Activated T-cell treated with anti-CD3 and anti-CD28 coated beads, Interleukin-2, amount 50 U/mL, for 24 hours (primary cell): ENCODE measurements at regions not wholly inside any gene's neighbourhood (a gene's known extent, or its start where the extent isn't known, plus 50 kb on each side); places are given as distances from the start of the nearest gene placed in this dataset.

Experiments used
- DNase-seq: peaks from one replicate; pipeline ENCODE4 v3.0.0-alpha.2; 2020
- H3K27ac Mint-ChIP-seq: 2 replicates; pipeline ENCODE4 v1.8.0; 2020; ENCODE audit warnings: mild to moderate bottlenecking, mixed read lengths
- H3K27me3 Mint-ChIP-seq: 2 replicates; pipeline ENCODE4 v1.8.0; 2020; ENCODE audit warnings: mixed read lengths
- H3K36me3 Mint-ChIP-seq: 2 replicates; pipeline ENCODE4 v1.8.0; 2020; ENCODE audit warnings: low read depth, mixed read lengths
- H3K4me1 Mint-ChIP-seq: 2 replicates; pipeline ENCODE4 v1.8.0; 2020; ENCODE audit warnings: low read depth, mixed read lengths
- H3K4me3 Mint-ChIP-seq: 2 replicates; pipeline ENCODE4 v1.8.0; 2020; ENCODE audit warnings: mild to moderate bottlenecking, moderate library complexity, mixed read lengths
- H3K9me3 Mint-ChIP-seq: 2 replicates; pipeline ENCODE4 v1.8.0; 2020; ENCODE audit warnings: mixed read lengths

GRCh38 chr1:2874607-2875480, 73.4 kb upstream of the TTC34 start:
- no peak overlapping the region for H3K27ac Mint-ChIP-seq
- no peaks in the 10 kb centered on the region for H3K4me1 Mint-ChIP-seq
- DNase-seq = no peak
- H3K4me3 Mint-ChIP-seq = no peak overlapping the region
- no peaks in the 10 kb centered on the region for H3K27me3 Mint-ChIP-seq
- H3K36me3 Mint-ChIP-seq = no peaks in the 10 kb centered on the region
- H3K9me3 Mint-ChIP-seq = peaks cover 8% of the 10 kb centered on the region

- no peaks in the 10 kb centered on the region for H3K36me3 Mint-ChIP-seq
- H3K27me3 Mint-ChIP-seq = no peaks in the 10 kb centered on the region
- no peaks in the 10 kb centered on the region for H3K4me1 Mint-ChIP-seq
- no peak for DNase-seq
- H3K27ac Mint-ChIP-seq = no peak overlapping the region
- H3K4me3 Mint-ChIP-seq = no peak overlapping the region
- peaks cover 6% of the 10 kb centered on the region for H3K9me3 Mint-ChIP-seq
Measured at GRCh38 chr1:2875707-2876561, 74.4 kb upstream of the TTC34 start.

GRCh38 chr1:2876846-2877245, 75.4 kb upstream of the TTC34 start:
- no peaks in the 10 kb centered on the region for H3K9me3 Mint-ChIP-seq
- H3K4me3 Mint-ChIP-seq = no peak overlapping the region
- no peak overlapping the region for H3K27ac Mint-ChIP-seq
- H3K36me3 Mint-ChIP-seq = no peaks in the 10 kb centered on the region
- no peaks in the 10 kb centered on the region for H3K4me1 Mint-ChIP-seq
- H3K27me3 Mint-ChIP-seq = no peaks in the 10 kb centered on the region
- no peak for DNase-seq

- no peaks in the 10 kb centered on the region for H3K4me1 Mint-ChIP-seq
- no peaks in the 10 kb centered on the region for H3K27me3 Mint-ChIP-seq
- H3K4me3 Mint-ChIP-seq = no peak overlapping the region
- H3K27ac Mint-ChIP-seq = no peak overlapping the region
- no peaks in the 10 kb centered on the region for H3K9me3 Mint-ChIP-seq
- DNase-seq = no peak
- H3K36me3 Mint-ChIP-seq = no peaks in the 10 kb centered on the region
Measured at GRCh38 chr1:2877391-2877790, 75.9 kb upstream of the TTC34 start.

- Mint-ChIP-seq H3K4me3 (no peak overlapping the region), H3K36me3 (no peaks in the 10 kb centered on the region), H3K9me3 (no peaks in the 10 kb centered on the region), H3K4me1 (no peaks in the 10 kb centered on the region), H3K27ac (no peak overlapping the region), H3K27me3 (no peaks in the 10 kb centered on the region)
- no peak for DNase-seq
Measured at GRCh38 chr1:2878591-2878990, 77.1 kb upstream of the TTC34 start.

- no peak for DNase-seq
- no peaks in the 10 kb centered on the region for H3K9me3 Mint-ChIP-seq
- no peaks in the 10 kb centered on the region for H3K36me3 Mint-ChIP-seq
- H3K4me3 Mint-ChIP-seq = no peak overlapping the region
- H3K27me3 Mint-ChIP-seq = no peaks in the 10 kb centered on the region
- no peak overlapping the region for H3K27ac Mint-ChIP-seq
- H3K4me1 Mint-ChIP-seq = no peaks in the 10 kb centered on the region
Measured at GRCh38 chr1:2879026-2879425, 77.5 kb upstream of the TTC34 start.

- Mint-ChIP-seq H3K27ac (no peak overlapping the region), H3K4me3 (no peak overlapping the region), H3K4me1 (no peaks in the 10 kb centered on the region), H3K9me3 (no peaks in the 10 kb centered on the region), H3K27me3 (no peaks in the 10 kb centered on the region), H3K36me3 (no peaks in the 10 kb centered on the region)
- DNase-seq = no peak
Measured at GRCh38 chr1:2879591-2879990, 78.1 kb upstream of the TTC34 start.

- Mint-ChIP-seq H3K27ac (no peak overlapping the region), H3K4me1 (no peaks in the 10 kb centered on the region), H3K4me3 (no peak overlapping the region), H3K27me3 (no peaks in the 10 kb centered on the region), H3K36me3 (no peaks in the 10 kb centered on the region), H3K9me3 (no peaks in the 10 kb centered on the region)
- no peak for DNase-seq
Measured at GRCh38 chr1:2880086-2880485, 78.6 kb upstream of the TTC34 start.

- no peak overlapping the region for H3K4me3 Mint-ChIP-seq
- H3K36me3 Mint-ChIP-seq = no peaks in the 10 kb centered on the region
- DNase-seq = no peak
- no peaks in the 10 kb centered on the region for H3K4me1 Mint-ChIP-seq
- no peak overlapping the region for H3K27ac Mint-ChIP-seq
- peaks cover 2% of the 10 kb centered on the region for H3K27me3 Mint-ChIP-seq
- no peaks in the 10 kb centered on the region for H3K9me3 Mint-ChIP-seq
Measured at GRCh38 chr1:2880812-2881295, 79.4 kb upstream of the TTC34 start.

- Mint-ChIP-seq H3K36me3 (no peaks in the 10 kb centered on the region), H3K27ac (no peak overlapping the region), H3K4me3 (no peak overlapping the region), H3K4me1 (no peaks in the 10 kb centered on the region), H3K27me3 (peaks cover 5% of the 10 kb centered on the region), H3K9me3 (no peaks in the 10 kb centered on the region)
- DNase-seq = no peak
Measured at GRCh38 chr1:2881556-2881955, 80.1 kb upstream of the TTC34 start.

GRCh38 chr1:2882966-2883696, 81.6 kb upstream of the TTC34 start:
- Mint-ChIP-seq H3K4me1 (no peaks in the 10 kb centered on the region), H3K36me3 (no peaks in the 10 kb centered on the region), H3K27me3 (peaks cover 13% of the 10 kb centered on the region), H3K4me3 (no peak overlapping the region), H3K9me3 (no peaks in the 10 kb centered on the region), H3K27ac (no peak overlapping the region)
- DNase-seq = no peak

GRCh38 chr1:2885001-2885400, 83.5 kb upstream of the TTC34 start:
- no peak overlapping the region for H3K27ac Mint-ChIP-seq
- no peaks in the 10 kb centered on the region for H3K9me3 Mint-ChIP-seq
- peaks cover 3% of the 10 kb centered on the region for H3K4me1 Mint-ChIP-seq
- H3K27me3 Mint-ChIP-seq = peaks cover 21% of the 10 kb centered on the region
- DNase-seq = no peak
- H3K36me3 Mint-ChIP-seq = no peaks in the 10 kb centered on the region
- H3K4me3 Mint-ChIP-seq = no peak overlapping the region

GRCh38 chr1:2886631-2887030, 85.1 kb upstream of the TTC34 start:
- Mint-ChIP-seq H3K4me1 (peaks cover 3% of the 10 kb centered on the region), H3K9me3 (no peaks in the 10 kb centered on the region), H3K4me3 (no peak overlapping the region), H3K36me3 (no peaks in the 10 kb centered on the region), H3K27me3 (peaks cover 21% of the 10 kb centered on the region), H3K27ac (no peak overlapping the region)
- DNase-seq = no peak
